HCT116 (cell line): ENCODE measurements at regions not wholly inside any gene's neighbourhood (a gene's known extent, or its start where the extent isn't known, plus 50 kb on each side); places are given as distances from the start of the nearest gene placed in this dataset.

ENCODE experiments used
- ATAC-seq: fragments of 200-7000 bp; cut with Tn5 transposase; 2 replicates; pipeline ENCODE4 v1.9.1; 2020; ENCODE audit warnings: mild to moderate bottlenecking, moderate library complexity
- BruUV-seq: library from RNA; stranded (reverse); fragments of 400-500 nt; replicated peaks from 2 replicates; lab custom pipeline; 2021; lab: Mats Ljungman, UMichigan
- CTCF ChIA-PET: fragments of 300-600 bp; sonication (Branson Sonifier 250); formaldehyde crosslinking; loops from one replicate; lab custom pipeline; 2021; ENCODE audit warnings: antibody characterized with exemption; lab: Charles Lee
- POLR2A ChIA-PET: fragments of 300-600, 350-600 bp; sonication (Branson Sonifier 250); formaldehyde crosslinking; loops from one replicate; lab custom pipeline; 2021; ENCODE audit warnings: antibody characterized with exemption; lab: Charles Lee
- RAD21 ChIA-PET, 2 experiments: fragments of 300-600 bp; sonication (Branson Sonifier 250); formaldehyde crosslinking; loops; one replicate each; lab custom pipeline; 2023; ENCODE audit warnings: low total read pairs in 2 of 2; ENCODE audit not compliant: uncharacterized antibody in 2 of 2, unreplicated experiment in 2 of 2, low non-redundant PET in 1 of 2; lab: Charles Lee
- DNase-seq: peaks from one replicate; pipeline ENCODE4 v3.0.0-alpha.2; 2010; ENCODE audit warnings: low read depth, low spot score
- H2AFZ ChIP-seq: fragments of 200-600 bp; shearing (Covaris generic), sonication (generic); 2 replicates; pipeline ENCODE4 v1.6.1; 2017; ENCODE audit warnings: low read depth, mixed run types, mixed read lengths, antibody characterized with exemption, low read length; ENCODE audit not compliant: poor library complexity, severe bottlenecking
- H3K27ac ChIP-seq: 2 replicates; pipeline ENCODE4 v1.5.1; 2012; ENCODE audit warnings: low read depth, low read length
- H3K27me3 ChIP-seq: fragments of 200-600 bp; sonication (generic); 2 replicates; pipeline ENCODE4 v1.6.1; 2016; ENCODE audit warnings: mixed run types, low read length, mixed read lengths; ENCODE audit not compliant: insufficient read depth
- H3K36me3 ChIP-seq, 2 experiments: fragments of 200-500 bp in 1 of 2; fragments of 200-600 bp in 1 of 2; sonication (Bioruptor generic) in 1 of 2; sonication (generic) in 1 of 2; 2 replicates each; pipeline versions ENCODE4 v1.5.1 to v1.6.1; 2014 to 2016; ENCODE audit warnings: low read length in 2 of 2, inconsistent platforms in 1 of 2, mixed read lengths in 1 of 2, mixed run types in 1 of 2; ENCODE audit not compliant: insufficient read depth in 2 of 2, control insufficient read depth in 1 of 2
- H3K4me1 ChIP-seq, 2 experiments: fragments of 200-600 bp in 1 of 2; sonication (generic) in 1 of 2; 2 replicates each; pipeline versions ENCODE4 v1.5.1 to v1.6.1; 2012 to 2017; ENCODE audit warnings: low read length in 2 of 2, inconsistent platforms in 1 of 2, mild to moderate bottlenecking in 1 of 2, mixed read lengths in 1 of 2, mixed run types in 1 of 2, moderate library complexity in 1 of 2; ENCODE audit not compliant: insufficient read depth in 2 of 2, control insufficient read depth in 1 of 2
- H3K4me2 ChIP-seq: fragments of 200-600 bp; sonication (generic); 2 replicates; pipeline ENCODE4 v1.6.1; 2017; ENCODE audit warnings: mixed run types, low read length, mixed read lengths
- H3K4me3 ChIP-seq, 2 experiments: fragments of 200-600 bp in 1 of 2; sonication (generic) in 1 of 2; replicated peaks in 1 of 2; 2 replicates each; pipeline ENCODE4 v1.5.1; 2011 to 2016; ENCODE audit warnings: low read length in 2 of 2, control low read depth in 1 of 2, low read depth in 1 of 2, mild to moderate bottlenecking in 1 of 2, mixed read lengths in 1 of 2, mixed run types in 1 of 2
- H3K79me2 ChIP-seq: fragments of 200-600 bp; sonication (generic); 2 replicates; pipeline ENCODE4 v1.6.1; 2017; ENCODE audit warnings: mild to moderate bottlenecking, mixed run types, low read length, moderate library complexity, mixed read lengths; ENCODE audit not compliant: insufficient read depth
- H3K9ac ChIP-seq: fragments of 200-600 bp; sonication (generic); 2 replicates; pipeline ENCODE4 v1.6.1; 2016; ENCODE audit warnings: low read length, mixed read lengths
- H3K9me2 ChIP-seq: fragments of 200-600 bp; sonication (generic), shearing (Covaris generic); 2 replicates; pipeline ENCODE4 v1.6.1; 2017; ENCODE audit warnings: mixed run types, mild to moderate bottlenecking, moderate library complexity; ENCODE audit not compliant: insufficient read depth
- H3K9me3 ChIP-seq, 2 experiments: fragments of 200-500 bp in 1 of 2; fragments of 200-600 bp in 1 of 2; sonication (Bioruptor generic) in 1 of 2; sonication (generic) in 1 of 2; 2 replicates each; pipeline ENCODE4 v1.6.1; 2014 to 2017; ENCODE audit warnings: low read length in 2 of 2, mixed read lengths in 2 of 2, inconsistent platforms in 1 of 2, low read depth in 1 of 2, mild to moderate bottlenecking in 1 of 2, mixed run types in 1 of 2, moderate library complexity in 1 of 2; ENCODE audit not compliant: control insufficient read depth in 1 of 2, insufficient read depth in 1 of 2
- H4K20me1 ChIP-seq: fragments of 200-600 bp; sonication (generic), shearing (Covaris generic); 2 replicates; pipeline ENCODE4 v1.6.1; 2017; ENCODE audit warnings: mixed run types, mild to moderate bottlenecking, moderate library complexity; ENCODE audit not compliant: insufficient read depth
- ATF3 ChIP-seq: IDR thresholded peaks from 2 replicates; pipeline ENCODE4 v1.6.1; 2012
- CBX3 ChIP-seq: IDR thresholded peaks from 2 replicates; pipeline ENCODE4 v1.6.1; 2012; ENCODE audit warnings: low read depth
- CEBPB ChIP-seq: IDR thresholded peaks from 2 replicates; pipeline ENCODE4 v1.6.1; 2012; ENCODE audit warnings: low read depth
- CTCF ChIP-seq, 3 experiments: fragments of 200-600 bp in 1 of 3; sonication (generic) in 1 of 3; IDR thresholded peaks in 2 of 3; conservative IDR thresholded peaks in 1 of 3; 2 replicates each; pipeline ENCODE4 v1.5.1; 2012 to 2017; ENCODE audit warnings: low read depth in 2 of 3, low read length in 2 of 3, antibody characterized with exemption in 1 of 3, borderline replicate concordance in 1 of 3, control low read depth in 1 of 3, mild to moderate bottlenecking in 1 of 3, mixed read lengths in 1 of 3, mixed run types in 1 of 3, moderate library complexity in 1 of 3; ENCODE audit not compliant: insufficient read depth in 1 of 3
- EGR1 ChIP-seq: IDR thresholded peaks from 2 replicates; pipeline ENCODE4 v1.6.1; 2012; ENCODE audit warnings: low read depth
- ELF1 ChIP-seq: IDR thresholded peaks from 2 replicates; pipeline ENCODE4 v1.6.1; 2012; ENCODE audit warnings: low read depth, borderline replicate concordance
- EZH2phosphoT487 ChIP-seq: fragments of 200-600 bp; IDR thresholded peaks from 2 replicates; pipeline ENCODE4 v1.6.1; 2018; ENCODE audit warnings: antibody characterized with exemption, borderline replicate concordance
- FOSL1 ChIP-seq: IDR thresholded peaks from 2 replicates; pipeline ENCODE4 v1.6.1; 2012; ENCODE audit warnings: low read depth
- JUND ChIP-seq: IDR thresholded peaks from 2 replicates; pipeline ENCODE4 v1.6.1; 2012
- MAX ChIP-seq: IDR thresholded peaks from 2 replicates; pipeline ENCODE4 v1.6.1; 2012
- RAD21 ChIP-seq: IDR thresholded peaks from 2 replicates; pipeline ENCODE4 v1.6.1; 2012; ENCODE audit warnings: low read depth, mild to moderate bottlenecking
- REST ChIP-seq: IDR thresholded peaks from 2 replicates; pipeline ENCODE4 v1.6.1; 2012; ENCODE audit warnings: low read depth
- SIN3A ChIP-seq: IDR thresholded peaks from 2 replicates; pipeline ENCODE4 v1.6.1; 2012; ENCODE audit warnings: low read depth
- SP1 ChIP-seq: IDR thresholded peaks from 2 replicates; pipeline ENCODE4 v1.6.1; 2012; ENCODE audit warnings: low read depth
- SRF ChIP-seq: IDR thresholded peaks from 2 replicates; pipeline ENCODE4 v1.6.1; 2012; ENCODE audit warnings: low read depth
- YY1 ChIP-seq: IDR thresholded peaks from 2 replicates; pipeline ENCODE4 v1.6.1; 2011; ENCODE audit warnings: low read length, low read depth, moderate library complexity, mild to moderate bottlenecking; ENCODE audit not compliant: insufficient replicate concordance; ENCODE audit errors: extremely low read depth
- ZFX ChIP-seq: fragments of 450-650 bp; IDR thresholded peaks from 2 replicates; pipeline ENCODE4 v1.6.1; 2017
- intact Hi-C: fragments of 100-400 bp; cut with micrococcal nuclease; formaldehyde crosslinking; loops from 2 replicates; pipeline ENCODE4 v1.10.0; 2022

GRCh38 chr5:57776035-57776434 is 293.4 kb upstream of the ACTBL2 start:
- Histone ChIP-seq H3K9me2 (no peaks in the 10 kb centered on the region), H4K20me1 (no peaks in the 10 kb centered on the region), H3K4me3 (no peak overlapping the region), H2AFZ (no peak overlapping the region), H3K27ac (no peak overlapping the region), H3K36me3 (no peaks in the 10 kb centered on the region), H3K27me3 (no peaks in the 10 kb centered on the region), H3K4me2 (no peak overlapping the region), H3K79me2 (no peaks in the 10 kb centered on the region), H3K4me1 (peaks cover 0 to 8% of the 10 kb centered on the region in 2 experiments; a peak in 1 of 4 replicates), H3K9ac (no peak overlapping the region), H3K9me3 (no peaks in the 10 kb centered on the region)
- ChIA-PET RAD21 (no interaction called here), CTCF (interaction anchor here (3.1 to 4.6 kb wide), 2 partner anchors 277 to 685 kb away, joined by 19 to 36 read pairs; partner anchors contain the start of gene PLK2), POLR2A (no interaction called here)
- no peak for DNase-seq
- intact Hi-C loops: no loop called here
- no TSS peak for BruUV-seq
- ATAC-seq: no peak
- no peak for TF ChIP-seq SIN3A

GRCh38 chr5:57774439-57774838 is 291.8 kb upstream of the ACTBL2 start:
- Histone ChIP-seq H3K4me3 (no peak overlapping the region), H2AFZ (no peak overlapping the region), H3K9me2 (no peaks in the 10 kb centered on the region), H3K4me2 (no peak overlapping the region), H3K4me1 (no peaks in the 10 kb centered on the region), H3K9me3 (no peaks in the 10 kb centered on the region), H3K79me2 (no peaks in the 10 kb centered on the region), H3K27ac (no peak overlapping the region), H4K20me1 (no peaks in the 10 kb centered on the region), H3K36me3 (no peaks in the 10 kb centered on the region), H3K9ac (no peak overlapping the region), H3K27me3 (no peaks in the 10 kb centered on the region)
- TF ChIP-seq YY1: no peak
- TF ChIP-seq JUND: no peak
- no peak for TF ChIP-seq SRF
- no peak for TF ChIP-seq SIN3A
- no peak for TF ChIP-seq CTCF (IDR thresholded peaks at IDR 0.05 in 2 of 3, conservative IDR thresholded peaks at IDR 0.05 in 1 of 3; ENCODE audit: borderline replicate concordance in 1 of 3, insufficient read depth in 1 of 3, low read depth in 2 of 3, low read length in 2 of 3)
- no peak for TF ChIP-seq ZFX
- TF ChIP-seq EGR1: no peak
- TF ChIP-seq CEBPB: no peak
- TF ChIP-seq FOSL1: no peak
- no peak for TF ChIP-seq ATF3
- TF ChIP-seq ELF1: no peak
- TF ChIP-seq MAX: no peak
- TF ChIP-seq RAD21: no peak
- no peak for TF ChIP-seq EZH2phosphoT487
- TF ChIP-seq CBX3: no peak
- TF ChIP-seq SP1: no peak
- TF ChIP-seq REST: no peak
- DNase-seq (no peak), ATAC-seq (no peak)
- RAD21 ChIA-PET: no interaction called here
- POLR2A ChIA-PET: no interaction called here
- CTCF ChIA-PET: interaction anchor here (0.8 to 1.2 kb wide), 3 partner anchors 124 to 686 kb away, joined by 3 to 4 read pairs (median 3); no protein-coding TSS in a partner anchor
- no TSS peak for BruUV-seq
- intact Hi-C loops: no loop called here
